Left renal cortex interstitium (tissue), 4 donors: ENCODE measurements at regions not wholly inside any gene's neighbourhood (a gene's known extent, or its start where the extent isn't known, plus 50 kb on each side); places are given as distances from the start of the nearest gene placed in this dataset.
"Not testable (repeated sequence)": the region's sequence is repeated elsewhere in the genome, so short reads cannot be mapped to it uniquely, and the experiment has no call there.

Experiments
- DNase-seq, 4 donors: peaks; one replicate each; pipeline ENCODE4 v3.0.0-alpha.2; 2013; ENCODE audit warnings: low read depth in 4 of 4, low spot score in 2 of 4, missing footprints in 1 of 4

DNA sequence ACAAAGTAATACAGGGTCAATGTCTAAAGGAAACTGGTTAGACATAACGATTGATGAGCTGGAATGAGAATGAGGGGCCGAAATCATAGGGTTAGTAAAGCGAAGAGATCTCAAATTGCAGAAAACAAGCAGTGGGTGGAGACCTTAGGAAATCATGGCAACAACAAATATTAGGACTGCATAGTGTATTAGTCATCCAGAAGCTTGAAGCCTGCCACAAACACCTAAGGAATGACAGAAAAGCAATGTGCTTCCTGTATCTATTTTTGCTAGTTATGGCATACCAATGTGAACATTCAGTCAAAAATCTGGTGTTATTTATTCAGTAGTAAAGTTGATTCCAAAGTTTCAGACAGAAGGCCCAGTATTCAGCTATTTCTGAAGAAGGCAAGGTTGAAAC is 410.9 kb upstream of the CT83 start:
- DNase-seq, result no peak

- DNase-seq, result no peak
These were observed 410.2 kb upstream of the CT83 start for GRCh38 chrX:116872931-116873330.

- DNase-seq, result no peak
These were observed 400.3 kb upstream of the CT83 start for GRCh38 chrX:116863029-116863428.

GRCh38 chrX:116862340-116862739 is 399.6 kb upstream of the CT83 start:
- no peak for DNase-seq

GRCh38 chrX:116841290-116841689 is 378.5 kb upstream of the CT83 start:
- DNase-seq, result no peak

DNA sequence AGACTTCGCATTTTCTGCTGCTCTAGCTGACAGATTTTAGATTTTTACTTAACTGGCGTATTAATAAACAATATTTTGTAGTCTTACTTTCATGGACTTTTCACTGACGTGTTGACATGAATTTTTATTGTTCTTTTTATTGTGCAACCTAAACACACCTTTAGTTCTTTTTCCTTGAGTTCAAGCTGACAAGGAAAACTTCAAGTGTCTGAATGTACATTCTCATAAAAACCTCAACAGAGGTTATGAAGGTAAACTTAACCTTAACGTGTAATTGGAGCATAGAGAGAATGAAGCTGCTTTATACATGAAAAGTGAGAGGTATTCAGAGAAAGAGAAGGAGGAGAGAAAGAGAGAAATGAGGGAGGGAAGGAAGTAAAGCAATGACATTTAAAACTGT is 364.3 kb upstream of the CT83 start:
- DNase-seq, result no peak

DNA sequence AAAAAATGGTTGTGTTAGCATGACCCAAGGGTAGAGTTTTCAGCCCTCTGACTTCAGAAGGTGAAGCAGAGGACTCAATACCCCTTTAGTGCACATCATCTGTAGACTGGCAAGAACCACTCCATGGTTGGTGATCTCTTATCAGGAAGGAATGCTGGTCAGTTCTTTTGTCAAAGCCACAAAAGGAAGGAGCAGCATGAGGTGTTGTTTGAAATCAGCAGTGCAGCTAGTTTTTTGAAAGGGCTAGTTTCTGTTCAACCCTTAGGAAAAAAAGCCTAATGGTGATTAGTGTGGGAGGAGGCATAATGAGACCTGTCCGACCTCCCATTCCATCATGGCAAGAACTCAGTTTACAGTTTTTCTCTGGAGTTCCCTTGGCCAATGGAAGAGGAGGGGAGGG is 362.0 kb upstream of the CT83 start:
- no peak for DNase-seq

DNA sequence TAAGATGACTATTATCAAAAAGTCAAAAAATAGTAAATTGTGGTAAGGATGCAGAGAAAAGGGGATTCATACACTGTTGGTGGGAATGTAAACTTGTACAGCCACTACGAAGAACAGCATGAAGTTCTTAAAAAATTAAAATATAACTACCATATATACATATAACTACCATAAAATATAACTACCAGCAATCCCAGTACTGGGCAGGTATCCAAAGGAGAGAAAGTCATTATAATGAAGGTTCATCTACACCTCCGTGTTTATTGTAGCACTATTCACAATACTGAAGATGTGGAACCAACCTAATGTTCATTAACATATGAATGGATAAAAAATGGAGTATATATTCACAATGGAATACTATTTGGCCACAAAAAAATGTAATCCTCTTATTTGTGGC is 360.9 kb upstream of the CT83 start:
- no peak for DNase-seq

DNA sequence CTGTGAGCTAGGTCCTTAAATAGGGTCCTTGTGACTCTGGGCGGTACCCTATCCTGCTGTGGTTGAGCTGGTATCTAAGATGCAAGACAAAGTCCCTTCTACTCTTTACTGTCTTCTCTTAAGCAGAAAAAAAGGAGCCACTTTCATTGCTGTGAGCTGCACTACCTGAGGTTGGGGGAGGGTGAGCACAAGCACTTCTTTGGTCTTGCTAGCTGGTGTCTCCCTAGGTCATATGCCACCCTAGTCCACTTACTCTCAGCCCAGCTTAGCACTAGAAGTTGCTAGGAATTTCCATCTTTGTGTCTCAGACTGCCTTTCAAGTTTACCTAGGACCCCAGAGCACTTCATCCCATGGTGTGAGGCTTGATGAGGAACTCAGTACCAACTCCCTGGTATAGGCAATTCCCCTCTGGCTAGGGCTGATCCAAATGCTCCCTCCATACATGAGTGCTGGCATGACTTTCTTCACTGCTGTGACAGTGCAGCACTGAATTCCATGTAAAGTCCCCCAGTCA is 343.6 kb upstream of the CT83 start:
- DNase-seq, result no peak

DNA sequence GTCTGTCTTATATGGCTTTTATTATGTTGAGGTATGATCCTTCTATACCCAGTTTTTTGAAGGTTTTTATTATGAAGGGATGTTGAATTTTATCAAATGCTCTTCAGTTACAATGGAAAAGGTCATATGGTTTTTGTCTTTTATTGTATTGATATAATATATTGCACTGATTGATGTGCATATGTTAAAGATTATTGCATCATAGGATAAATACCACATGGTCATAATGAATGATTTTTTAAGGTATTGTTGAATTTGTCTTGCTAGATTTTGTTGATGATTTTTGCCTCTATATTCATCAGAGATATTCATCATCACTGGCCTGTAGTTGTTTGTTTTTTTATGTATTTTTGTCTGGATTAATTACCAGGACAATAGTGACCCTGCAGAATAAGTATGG is 339.2 kb upstream of the CT83 start:
- no peak for DNase-seq

- DNase-seq, result no peak
These were observed 319.1 kb upstream of the CT83 start for GRCh38 chrX:116781926-116782325.

GRCh38 chrX:116757491-116757890 is 294.7 kb upstream of the CT83 start:
- DNase-seq, result no peak

DNA sequence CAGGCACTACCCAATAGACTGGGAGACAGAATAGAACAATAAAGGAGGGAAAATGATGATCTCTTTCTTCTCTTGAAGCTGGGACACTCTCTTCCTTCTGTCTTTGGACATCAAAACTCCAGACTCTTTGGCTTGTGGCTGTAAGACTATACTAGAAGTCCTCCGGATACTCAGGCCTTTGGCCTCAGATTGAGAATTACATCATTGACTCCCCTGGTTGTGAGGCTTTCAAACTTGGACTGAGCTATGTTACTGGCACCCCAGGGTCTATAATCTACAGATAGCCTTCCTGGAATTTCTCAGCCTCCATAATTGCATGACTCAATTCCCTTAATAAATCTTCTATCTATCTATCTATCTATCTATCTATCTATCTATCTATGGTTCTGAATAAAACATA is 294.2 kb upstream of the CT83 start:
- DNase-seq, result no peak

GRCh38 chrX:116749943-116750342 is 287.2 kb upstream of the CT83 start:
- DNase-seq, result no peak

DNA sequence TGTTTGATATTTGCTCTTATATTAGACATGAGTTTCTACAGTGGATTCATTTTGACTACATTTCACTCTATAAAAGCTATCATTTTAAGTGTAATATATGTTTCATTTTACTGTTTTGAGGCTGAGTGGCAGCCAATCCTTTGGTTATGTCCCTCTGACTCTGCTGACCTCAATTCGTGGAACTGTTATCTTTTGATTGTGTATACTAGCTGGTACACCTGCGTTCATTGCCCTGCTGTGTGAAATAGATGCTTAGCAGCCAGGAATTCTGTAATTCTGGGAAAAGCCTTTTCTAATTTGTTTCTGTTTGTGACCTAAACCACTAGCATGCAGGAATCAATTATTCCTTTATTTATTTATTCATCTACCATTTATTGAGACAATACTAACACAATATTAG is 269.4 kb upstream of the CT83 start:
- no peak for DNase-seq

GRCh38 chrX:116726806-116727205 is 264.0 kb upstream of the CT83 start:
- DNase-seq, result no peak

- no peak for DNase-seq
These were observed 231.3 kb upstream of the CT83 start for GRCh38 chrX:116694046-116694445.

DNA sequence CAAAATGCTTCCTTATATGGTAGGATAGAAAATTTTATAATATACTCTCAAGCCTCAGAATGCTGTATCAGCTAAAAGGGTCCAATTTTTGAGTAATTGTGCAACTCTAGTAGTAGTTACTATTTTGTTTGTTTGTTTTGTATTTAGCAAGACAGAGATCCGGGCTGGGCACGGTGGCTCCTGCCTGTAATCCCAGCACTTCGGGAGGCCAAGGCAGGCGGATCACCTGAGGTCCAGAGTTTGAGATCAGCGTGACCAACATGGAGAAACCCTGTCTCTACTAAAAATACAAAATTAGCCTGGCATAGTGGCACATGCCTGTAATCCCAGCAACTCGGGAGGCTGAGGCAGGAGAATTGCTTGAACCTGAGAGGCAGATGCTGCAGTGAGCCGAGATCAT is 216.8 kb upstream of the CT83 start:
- DNase-seq, result not testable (repeated sequence)

- no peak for DNase-seq
These were observed 204.8 kb upstream of the CT83 start for GRCh38 chrX:116667346-116668134.

DNA sequence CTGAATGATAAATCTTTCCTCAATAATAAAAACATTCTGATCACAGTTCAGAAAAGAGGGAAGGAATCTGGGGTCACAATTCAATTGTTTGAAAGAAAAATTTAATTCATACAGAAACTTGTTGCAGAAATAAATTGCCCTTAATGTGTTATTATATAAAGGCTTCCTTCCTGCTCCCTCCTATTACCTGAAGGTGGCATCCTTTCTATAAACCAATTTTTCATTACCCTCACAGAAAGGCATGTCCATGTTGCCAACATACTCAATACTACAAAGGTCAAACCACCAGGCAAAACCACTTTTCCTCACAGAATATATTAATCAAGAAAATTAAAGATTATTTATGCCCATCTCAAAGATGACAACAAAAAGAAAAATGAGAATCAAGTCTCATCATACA is 194.3 kb upstream of the CT83 start:
- DNase-seq, result no peak

- no peak for DNase-seq
These were observed 165.7 kb upstream of the CT83 start for GRCh38 chrX:116628464-116628863.

GRCh38 chrX:116618546-116618945 is 155.8 kb upstream of the CT83 start:
- DNase-seq, result peak in 1 of 4 donors; percentile 3

DNA sequence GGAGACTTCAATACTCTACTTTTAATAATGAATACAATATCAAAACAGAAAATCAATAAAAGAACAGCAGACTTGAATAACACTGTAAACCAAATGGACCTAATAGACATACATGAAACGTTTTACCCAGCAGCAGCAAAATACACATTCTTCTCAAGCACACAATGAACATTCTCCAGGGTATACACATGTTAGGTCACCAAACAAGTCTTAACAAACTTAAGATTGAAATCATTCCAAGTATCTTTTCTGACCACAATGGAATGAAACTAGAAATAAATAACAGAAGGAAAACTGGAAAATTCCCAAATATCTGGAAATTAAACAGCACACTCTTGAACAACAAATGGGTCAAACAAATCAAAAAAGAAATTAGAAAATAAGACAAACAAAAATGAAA is 145.0 kb upstream of the CT83 start:
- no peak for DNase-seq
